Endothelial cell (in vitro differentiated cells): ENCODE measurements at regions not wholly inside any gene's neighbourhood (a gene's known extent, or its start where the extent isn't known, plus 50 kb on each side); places are given as distances from the start of the nearest gene placed in this dataset.
"Not testable (repeated sequence)": the region's sequence is repeated elsewhere in the genome, so short reads cannot be mapped to it uniquely, and the experiment has no call there.

Source experiments
- DNase-seq: peaks from one replicate; pipeline ENCODE4 v3.0.0; 2021; ENCODE audit warnings: low spot score
- H3K27ac Mint-ChIP-seq: one replicate; pipeline ENCODE4 v1.8.0; 2021; ENCODE audit warnings: mixed read lengths, inconsistent platforms; ENCODE audit not compliant: unreplicated experiment
- H3K27me3 Mint-ChIP-seq: one replicate; pipeline ENCODE4 v1.8.0; 2021; ENCODE audit warnings: mild to moderate bottlenecking, moderate library complexity, mixed read lengths, inconsistent platforms; ENCODE audit not compliant: unreplicated experiment
- H3K36me3 Mint-ChIP-seq: one replicate; pipeline ENCODE4 v1.8.0; 2021; ENCODE audit warnings: mild to moderate bottlenecking, low read depth, mixed read lengths, inconsistent platforms; ENCODE audit not compliant: unreplicated experiment
- H3K4me1 Mint-ChIP-seq: one replicate; pipeline ENCODE4 v1.8.0; 2021; ENCODE audit warnings: mild to moderate bottlenecking, mixed read lengths, inconsistent platforms; ENCODE audit not compliant: unreplicated experiment
- H3K4me3 Mint-ChIP-seq: one replicate; pipeline ENCODE4 v1.8.0; 2021; ENCODE audit warnings: mild to moderate bottlenecking, mixed read lengths, inconsistent platforms; ENCODE audit not compliant: unreplicated experiment
- H3K9me3 Mint-ChIP-seq: one replicate; pipeline ENCODE4 v1.8.0; 2021; ENCODE audit warnings: mixed read lengths, inconsistent platforms; ENCODE audit not compliant: unreplicated experiment
- TF ChIP-seq, protein P1 (sequence below): fragments of 200-600 bp; sonication (generic); IDR thresholded peaks from one replicate; pipeline ENCODE4 v1.5.0; 2021; ENCODE audit warnings: antibody characterized with exemption; ENCODE audit not compliant: unreplicated experiment

DNA sequence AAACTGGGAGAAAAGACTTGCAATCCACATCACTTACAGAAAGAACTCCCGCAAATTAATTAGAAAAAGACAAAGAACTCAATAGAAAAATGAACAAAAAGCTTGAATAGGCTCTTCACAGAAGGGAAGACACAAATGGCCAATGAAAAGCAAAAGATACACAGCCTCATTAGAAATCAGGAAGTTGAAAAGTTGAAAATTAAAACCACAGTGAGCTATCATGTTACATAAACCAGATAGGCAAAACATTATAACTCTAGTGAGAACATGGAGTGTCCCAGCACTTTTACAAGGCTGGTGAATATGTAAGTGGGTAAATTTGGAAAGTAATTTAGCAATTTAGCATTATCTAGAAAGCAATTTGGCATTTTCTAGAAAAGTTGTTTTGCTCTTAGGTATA, 158.4 kb upstream of the RASSF8 start:
- H3K27ac Mint-ChIP-seq: no peak overlapping the region
- peaks cover 2% of the 10 kb centered on the region for H3K27me3 Mint-ChIP-seq
- H3K4me1 Mint-ChIP-seq: no peaks in the 10 kb centered on the region
- no peak overlapping the region for H3K4me3 Mint-ChIP-seq
- TF ChIP-seq, protein P1, sequence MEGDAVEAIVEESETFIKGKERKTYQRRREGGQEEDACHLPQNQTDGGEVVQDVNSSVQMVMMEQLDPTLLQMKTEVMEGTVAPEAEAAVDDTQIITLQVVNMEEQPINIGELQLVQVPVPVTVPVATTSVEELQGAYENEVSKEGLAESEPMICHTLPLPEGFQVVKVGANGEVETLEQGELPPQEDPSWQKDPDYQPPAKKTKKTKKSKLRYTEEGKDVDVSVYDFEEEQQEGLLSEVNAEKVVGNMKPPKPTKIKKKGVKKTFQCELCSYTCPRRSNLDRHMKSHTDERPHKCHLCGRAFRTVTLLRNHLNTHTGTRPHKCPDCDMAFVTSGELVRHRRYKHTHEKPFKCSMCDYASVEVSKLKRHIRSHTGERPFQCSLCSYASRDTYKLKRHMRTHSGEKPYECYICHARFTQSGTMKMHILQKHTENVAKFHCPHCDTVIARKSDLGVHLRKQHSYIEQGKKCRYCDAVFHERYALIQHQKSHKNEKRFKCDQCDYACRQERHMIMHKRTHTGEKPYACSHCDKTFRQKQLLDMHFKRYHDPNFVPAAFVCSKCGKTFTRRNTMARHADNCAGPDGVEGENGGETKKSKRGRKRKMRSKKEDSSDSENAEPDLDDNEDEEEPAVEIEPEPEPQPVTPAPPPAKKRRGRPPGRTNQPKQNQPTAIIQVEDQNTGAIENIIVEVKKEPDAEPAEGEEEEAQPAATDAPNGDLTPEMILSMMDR: no peak
- H3K36me3 Mint-ChIP-seq: no peaks in the 10 kb centered on the region
- no peak for DNase-seq
- no peaks in the 10 kb centered on the region for H3K9me3 Mint-ChIP-seq

DNA sequence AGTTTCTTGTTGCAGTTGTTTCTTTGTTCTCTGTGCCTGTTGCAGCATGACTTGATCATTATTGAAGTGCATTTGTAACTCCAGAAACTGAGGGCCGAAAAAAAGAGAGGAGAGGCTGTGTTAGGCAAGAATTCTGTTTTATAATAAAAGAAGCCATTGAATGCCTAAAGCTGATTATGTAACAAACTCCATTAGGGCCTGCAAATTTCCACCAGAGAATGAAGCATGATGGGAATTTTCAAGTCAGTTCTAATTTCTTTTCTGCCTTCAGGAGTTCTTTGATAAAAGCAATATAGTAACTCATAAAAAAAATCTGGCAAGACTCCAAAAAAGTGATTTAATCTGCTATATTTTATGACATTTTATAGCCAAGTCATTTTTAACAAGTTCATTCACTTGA, 156.7 kb upstream of the RASSF8 start:
- Mint-ChIP-seq H3K27me3 (peaks cover under 1% of the 10 kb centered on the region), H3K4me1 (no peaks in the 10 kb centered on the region), H3K27ac (no peak overlapping the region), H3K9me3 (no peaks in the 10 kb centered on the region), H3K36me3 (no peaks in the 10 kb centered on the region), H3K4me3 (no peak overlapping the region)
- no peak for DNase-seq
- TF ChIP-seq, protein P1: no peak

DNA sequence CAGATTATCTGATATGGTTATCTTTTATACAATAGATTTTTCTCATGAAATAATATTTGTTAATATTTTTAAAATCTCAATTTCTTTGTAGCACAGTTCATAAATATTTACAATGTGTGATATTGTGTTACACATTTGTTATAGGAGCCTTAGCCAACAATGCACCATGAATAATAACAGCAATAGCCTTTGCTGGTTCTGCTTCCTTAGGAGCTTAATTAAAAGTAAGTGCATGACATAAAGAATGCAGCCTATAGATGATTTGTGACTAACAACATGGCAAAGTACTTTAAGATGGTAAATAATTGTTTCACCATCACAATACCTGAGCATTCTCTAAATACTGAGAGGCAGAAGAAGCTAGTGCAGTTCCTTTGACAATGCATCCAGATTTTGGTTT, 156.3 kb upstream of the RASSF8 start:
- no peaks in the 10 kb centered on the region for H3K4me1 Mint-ChIP-seq
- DNase-seq: no peak
- no peaks in the 10 kb centered on the region for H3K36me3 Mint-ChIP-seq
- H3K27ac Mint-ChIP-seq: no peak overlapping the region
- H3K9me3 Mint-ChIP-seq: no peaks in the 10 kb centered on the region
- TF ChIP-seq, protein P1: no peak
- H3K4me3 Mint-ChIP-seq: no peak overlapping the region
- no peaks in the 10 kb centered on the region for H3K27me3 Mint-ChIP-seq

DNA sequence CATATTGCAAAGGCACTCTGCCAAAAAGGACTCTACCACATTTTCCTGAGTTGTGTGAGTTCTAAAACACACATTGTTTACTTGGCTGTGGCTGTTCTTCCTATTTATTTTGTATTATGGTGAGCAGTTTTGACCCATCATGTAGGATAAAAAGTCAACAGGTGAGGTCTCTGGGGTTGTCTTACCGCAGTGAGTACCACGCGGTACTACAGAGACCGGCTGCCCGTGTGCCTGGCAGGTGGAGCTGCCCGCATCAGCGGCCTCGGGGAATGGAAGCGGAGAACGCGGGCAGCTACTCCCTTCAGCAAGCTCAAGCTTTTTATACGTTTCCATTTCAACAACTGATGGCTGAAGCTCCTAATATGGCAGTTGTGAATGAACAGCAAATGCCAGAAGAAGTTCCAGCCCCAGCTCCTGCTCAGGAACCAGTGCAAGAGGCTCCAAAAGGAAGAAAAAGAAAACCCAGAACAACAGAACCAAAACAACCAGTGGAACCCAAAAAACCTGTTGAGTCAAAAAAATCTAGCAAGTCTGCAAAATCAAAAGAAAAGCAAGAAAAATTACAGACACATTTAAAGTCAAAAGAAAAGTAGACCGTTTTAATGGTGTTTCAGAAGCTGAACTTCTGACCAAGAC, 155.3 kb upstream of the RASSF8 start:
- DNase-seq, H3K4me1 Mint-ChIP-seq, H3K36me3 Mint-ChIP-seq: not testable (repeated sequence)

DNA sequence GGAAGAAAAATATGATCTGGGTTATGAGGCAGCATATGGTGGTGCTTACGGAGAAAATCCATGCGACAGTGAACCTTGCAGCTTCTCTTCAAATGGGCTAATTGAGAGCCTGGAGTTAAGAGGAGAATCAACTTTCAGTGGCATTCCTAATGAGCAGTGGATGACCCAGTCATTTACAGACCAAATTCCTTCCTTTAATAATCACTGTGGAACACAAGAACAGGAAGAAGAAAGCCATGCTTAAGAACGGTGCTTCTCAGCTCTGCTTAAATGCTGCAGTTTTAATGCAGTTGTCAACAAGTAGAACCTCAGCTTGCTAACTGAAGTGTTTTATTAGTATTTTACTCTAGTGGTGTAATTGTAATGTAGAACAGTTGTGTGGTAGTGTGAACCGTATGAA, 154.2 kb upstream of the RASSF8 start:
- H3K36me3 Mint-ChIP-seq, H3K27ac Mint-ChIP-seq, DNase-seq, H3K27me3 Mint-ChIP-seq, H3K9me3 Mint-ChIP-seq, H3K4me1 Mint-ChIP-seq, H3K4me3 Mint-ChIP-seq: not testable (repeated sequence)

More for the DNA sequence above, 155.3 kb upstream of the RASSF8 start:
- H3K27me3 Mint-ChIP-seq, H3K27ac Mint-ChIP-seq, H3K9me3 Mint-ChIP-seq, H3K4me3 Mint-ChIP-seq: not testable (repeated sequence)

DNA sequence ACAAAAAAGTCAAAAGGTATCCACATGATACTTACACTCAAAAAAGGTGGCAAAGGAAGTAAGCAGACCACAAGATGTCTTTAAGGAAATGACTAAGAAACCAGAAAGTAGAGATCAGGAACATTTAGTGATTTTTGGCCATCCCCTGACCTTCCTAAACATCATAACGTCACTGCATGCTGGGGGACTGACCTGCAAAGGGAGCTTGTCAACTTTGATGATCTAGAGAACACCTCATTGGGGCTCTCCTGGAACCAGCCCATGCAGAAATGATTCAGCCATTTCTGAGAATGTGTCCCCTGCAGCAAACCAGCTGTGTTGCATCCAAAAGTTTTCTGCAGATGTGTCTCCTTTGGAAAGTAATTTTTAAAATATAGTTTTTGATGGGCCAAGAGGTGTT, 152.2 kb upstream of the RASSF8 start:
- TF ChIP-seq, protein P1: no peak
- H3K4me1 Mint-ChIP-seq: no peaks in the 10 kb centered on the region
- no peak overlapping the region for H3K4me3 Mint-ChIP-seq
- no peak overlapping the region for H3K27ac Mint-ChIP-seq
- no peaks in the 10 kb centered on the region for H3K27me3 Mint-ChIP-seq
- H3K36me3 Mint-ChIP-seq: no peaks in the 10 kb centered on the region
- no peak for DNase-seq
- H3K9me3 Mint-ChIP-seq: no peaks in the 10 kb centered on the region
